H9 (cell line): ENCODE measurements at regions not wholly inside any gene's neighbourhood (a gene's known extent, or its start where the extent isn't known, plus 50 kb on each side); places are given as distances from the start of the nearest gene placed in this dataset.

Experiments
- DNase-seq: peaks from one replicate; pipeline ENCODE4 v3.0.0-alpha.2; 2017
- H2AFZ ChIP-seq: one replicate; pipeline ENCODE4 v1.6.1; 2013; ENCODE audit warnings: mild to moderate bottlenecking, low read length, control low read depth, moderate library complexity
- H2AK5ac ChIP-seq: 2 replicates; pipeline ENCODE4 v1.6.1; 2013; ENCODE audit warnings: low read length, control low read depth, mixed read lengths; ENCODE audit not compliant: insufficient read length
- H2BK120ac ChIP-seq: one replicate; pipeline ENCODE4 v1.6.1; 2013; ENCODE audit warnings: low read depth, mild to moderate bottlenecking, low read length, control low read depth, inconsistent platforms; ENCODE audit not compliant: poor library complexity, severe bottlenecking
- H2BK12ac ChIP-seq: 2 replicates; pipeline ENCODE4 v1.6.1; 2013; ENCODE audit warnings: low read length, control low read depth, mixed read lengths, low read depth; ENCODE audit not compliant: insufficient read length
- H2BK15ac ChIP-seq: 2 replicates; pipeline ENCODE4 v1.6.1; 2013; ENCODE audit warnings: low read depth, low read length, control low read depth
- H2BK20ac ChIP-seq: one replicate; pipeline ENCODE4 v1.6.1; 2013; ENCODE audit warnings: low read depth, mild to moderate bottlenecking, low read length, control low read depth, inconsistent platforms; ENCODE audit not compliant: poor library complexity, severe bottlenecking
- H2BK5ac ChIP-seq: 2 replicates; pipeline ENCODE4 v1.6.1; 2013; ENCODE audit warnings: low read length, control low read depth, mixed read lengths; ENCODE audit not compliant: insufficient read length
- H3K14ac ChIP-seq: 2 replicates; pipeline ENCODE4 v1.6.1; 2013; ENCODE audit warnings: low read length, control low read depth; ENCODE audit not compliant: insufficient read depth
- H3K18ac ChIP-seq: 2 replicates; pipeline ENCODE4 v1.6.1; 2013; ENCODE audit warnings: low read depth, mild to moderate bottlenecking, mixed read lengths, low read length, control low read depth; ENCODE audit not compliant: insufficient read length
- H3K23ac ChIP-seq: 2 replicates; pipeline ENCODE4 v1.6.1; 2013; ENCODE audit warnings: low read length, control low read depth, mixed read lengths, low read depth; ENCODE audit not compliant: insufficient read length
- H3K23me2 ChIP-seq: 2 replicates; pipeline ENCODE4 v1.6.1; 2013; ENCODE audit warnings: low read depth, mild to moderate bottlenecking, mixed read lengths, low read length, control low read depth; ENCODE audit not compliant: insufficient read length, poor library complexity, severe bottlenecking
- H3K27ac ChIP-seq: 2 replicates; pipeline ENCODE4 v1.5.1; 2013; ENCODE audit warnings: low read length, control low read depth, mixed read lengths, low read depth; ENCODE audit not compliant: insufficient read length
- H3K27me3 ChIP-seq: 2 replicates; pipeline ENCODE4 v1.6.1; 2013; ENCODE audit warnings: low read length, control low read depth, inconsistent platforms; ENCODE audit not compliant: insufficient read depth
- H3K4ac ChIP-seq: 2 replicates; pipeline ENCODE4 v1.6.1; 2013; ENCODE audit warnings: low read depth, mild to moderate bottlenecking, control low read depth, inconsistent platforms, low read length, moderate library complexity
- H3K4me1 ChIP-seq: 2 replicates; pipeline ENCODE4 v1.6.1; 2013; ENCODE audit warnings: low read length, control low read depth, inconsistent platforms; ENCODE audit not compliant: insufficient read depth
- H3K4me2 ChIP-seq: 2 replicates; pipeline ENCODE4 v1.6.1; 2013; ENCODE audit warnings: low read length, control low read depth, mixed read lengths; ENCODE audit not compliant: insufficient read length, insufficient read depth
- H3K56ac ChIP-seq: 2 replicates; pipeline ENCODE4 v1.6.1; 2013; ENCODE audit warnings: low read depth, mild to moderate bottlenecking, mixed read lengths, low read length, control low read depth; ENCODE audit not compliant: insufficient read length
- H3K79me1 ChIP-seq: 2 replicates; pipeline ENCODE4 v1.6.1; 2013; ENCODE audit warnings: low read depth, mild to moderate bottlenecking, moderate library complexity, low read length, control low read depth, inconsistent platforms; ENCODE audit not compliant: insufficient read depth, poor library complexity, severe bottlenecking
- H3K79me2 ChIP-seq: 2 replicates; pipeline ENCODE4 v1.6.1; 2013; ENCODE audit warnings: low read length, control low read depth, inconsistent platforms; ENCODE audit not compliant: insufficient read depth
- H3K9ac ChIP-seq: 2 replicates; pipeline ENCODE4 v1.6.1; 2013; ENCODE audit warnings: low read length, control low read depth, mixed read lengths; ENCODE audit not compliant: insufficient read length; ENCODE audit errors: extremely low read depth
- H3K9me3 ChIP-seq: one replicate; pipeline ENCODE4 v1.6.1; 2013; ENCODE audit warnings: low read depth, low read length, inconsistent platforms; ENCODE audit not compliant: control insufficient read depth
- H3T11ph ChIP-seq: one replicate; pipeline ENCODE4 v1.6.1; 2013; ENCODE audit warnings: mild to moderate bottlenecking, low read length, control low read depth, inconsistent platforms
- H4K20me1 ChIP-seq: one replicate; pipeline ENCODE4 v1.6.1; 2013; ENCODE audit not compliant: control insufficient read depth, insufficient read length, insufficient read depth
- H4K5ac ChIP-seq: 2 replicates; pipeline ENCODE4 v1.6.1; 2013; ENCODE audit warnings: low read depth, mild to moderate bottlenecking, mixed read lengths, low read length, control low read depth; ENCODE audit not compliant: insufficient read length
- H4K8ac ChIP-seq: replicated peaks from 2 replicates; pipeline ENCODE4 v1.6.1; 2013; ENCODE audit warnings: low read length, control low read depth, mixed read lengths, low read depth; ENCODE audit not compliant: insufficient read length
- H4K91ac ChIP-seq: 2 replicates; pipeline ENCODE4 v1.6.1; 2013; ENCODE audit warnings: low read depth, mild to moderate bottlenecking, moderate library complexity, mixed read lengths, low read length, control low read depth; ENCODE audit not compliant: insufficient read length
- H3K27ac Mint-ChIP-seq, 3 experiments: 2 replicates in 2 of 3; 3 replicates in 1 of 3; pipeline ENCODE4 v1.8.0; 2020 to 2021; ENCODE audit warnings: mixed read lengths in 3 of 3, mild to moderate bottlenecking in 1 of 3, moderate library complexity in 1 of 3
- H3K27me3 Mint-ChIP-seq: 2 replicates; pipeline ENCODE4 v1.8.0; 2021; ENCODE audit warnings: low read depth, mild to moderate bottlenecking, moderate library complexity, mixed read lengths
- H3K36me3 Mint-ChIP-seq, 3 experiments: 2 replicates in 2 of 3; 3 replicates in 1 of 3; pipeline ENCODE4 v1.8.0; 2020 to 2021; ENCODE audit warnings: low read depth in 3 of 3, mixed read lengths in 3 of 3; ENCODE audit not compliant: insufficient read depth in 1 of 3
- H3K4me1 Mint-ChIP-seq, 2 experiments: 2 replicates each; pipeline ENCODE4 v1.8.0; 2020; ENCODE audit warnings: mixed read lengths in 2 of 2
- H3K4me3 Mint-ChIP-seq, 2 experiments: 2 replicates in 1 of 2; 3 replicates in 1 of 2; pipeline ENCODE4 v1.8.0; 2020 to 2021; ENCODE audit warnings: mild to moderate bottlenecking in 2 of 2, mixed read lengths in 2 of 2, moderate library complexity in 1 of 2
- H3K9me3 Mint-ChIP-seq, 2 experiments: 2 replicates in 1 of 2; 3 replicates in 1 of 2; pipeline ENCODE4 v1.8.0; 2020; ENCODE audit warnings: mild to moderate bottlenecking in 2 of 2, mixed read lengths in 2 of 2, moderate library complexity in 1 of 2
- CTCF ChIP-seq: fragments of 200-600 bp; sonication (generic); conservative IDR thresholded peaks from 3 replicates; pipeline ENCODE4 v1.8.0; 2021; ENCODE audit warnings: antibody characterized with exemption, mild to moderate bottlenecking
- WGBS: extraction: QIAGEN DNeasy Blood & Tissue Kit; methylation state at CpG from one replicate; pipeline ENCODE4 v1.1.7; 2013; ENCODE audit warnings: missing lambda C conversion rate, low lambda C conversion rate, mixed read lengths; ENCODE audit not compliant: insufficient read length; ENCODE audit errors: extremely low coverage; 5-methylcytosine and 5-hydroxymethylcytosine counted together

- H3K27me3 ChIP-seq: no peaks in the 10 kb centered on the region
- no peaks in the 10 kb centered on the region for H3K79me2 ChIP-seq
- no peak overlapping the region for H3K4me2 ChIP-seq
- no peak overlapping the region for H4K91ac ChIP-seq
- H3K23me2 ChIP-seq: no peaks in the 10 kb centered on the region
- no peaks in the 10 kb centered on the region for H3K27me3 Mint-ChIP-seq
- H3K79me1 ChIP-seq: no peaks in the 10 kb centered on the region
- no peak overlapping the region for H3K4me3 Mint-ChIP-seq
- H2AFZ ChIP-seq: no peak overlapping the region
- no peak for TF ChIP-seq CTCF
- H2AK5ac ChIP-seq: no peak overlapping the region
- H3K9me3 Mint-ChIP-seq: no peaks in the 10 kb centered on the region; a peak in 1 of 5 replicates
- no peak overlapping the region for H4K5ac ChIP-seq
- H3K4me1 ChIP-seq: no peaks in the 10 kb centered on the region
- no peak overlapping the region for H3K56ac ChIP-seq
- H3K23ac ChIP-seq: no peak overlapping the region
- H3K27ac Mint-ChIP-seq: no peak overlapping the region
- no peak overlapping the region for H3K4ac ChIP-seq
- H3K27ac ChIP-seq: no peak overlapping the region
- H3K14ac ChIP-seq: no peak overlapping the region
- no peaks in the 10 kb centered on the region for H4K20me1 ChIP-seq
- H2BK12ac ChIP-seq: no peak overlapping the region
- no peaks in the 10 kb centered on the region for H3K9me3 ChIP-seq
- no peak overlapping the region for H3K9ac ChIP-seq
- H2BK5ac ChIP-seq: no peak overlapping the region
- no peak overlapping the region for H2BK120ac ChIP-seq
- no peak overlapping the region for H3T11ph ChIP-seq
- no peak for DNase-seq
- no CpG with 5 or more reads among the region's 3 CpGs for WGBS
- no peak overlapping the region for H3K18ac ChIP-seq
- peaks cover 7 to 11% of the 10 kb centered on the region in 2 experiments; a peak in 2 of 4 replicates for H3K4me1 Mint-ChIP-seq
- H3K36me3 Mint-ChIP-seq: no peaks in the 10 kb centered on the region
- no peak overlapping the region for H4K8ac ChIP-seq
- H2BK20ac ChIP-seq: no peak overlapping the region
- H2BK15ac ChIP-seq: no peak overlapping the region
Measured at GRCh38 chr3:69569520-69569919, 169.7 kb upstream of the MITF start.
